Myocyte (in vitro differentiated cells): ENCODE measurements at regions not wholly inside any gene's neighbourhood (a gene's known extent, or its start where the extent isn't known, plus 50 kb on each side); places are given as distances from the start of the nearest gene placed in this dataset.
A peak's percentile ranks its signal among the peaks of the same experiment; 100 is the strongest.

ENCODE experiments used
- DNase-seq: peaks from one replicate; pipeline ENCODE4 v3.0.0-alpha.2; 2012; ENCODE audit warnings: low read depth

- DNase-seq: no peak
These were observed 266.9 kb upstream of the ATP2B1 start for GRCh38 chr12:89975574-89975973.

DNA sequence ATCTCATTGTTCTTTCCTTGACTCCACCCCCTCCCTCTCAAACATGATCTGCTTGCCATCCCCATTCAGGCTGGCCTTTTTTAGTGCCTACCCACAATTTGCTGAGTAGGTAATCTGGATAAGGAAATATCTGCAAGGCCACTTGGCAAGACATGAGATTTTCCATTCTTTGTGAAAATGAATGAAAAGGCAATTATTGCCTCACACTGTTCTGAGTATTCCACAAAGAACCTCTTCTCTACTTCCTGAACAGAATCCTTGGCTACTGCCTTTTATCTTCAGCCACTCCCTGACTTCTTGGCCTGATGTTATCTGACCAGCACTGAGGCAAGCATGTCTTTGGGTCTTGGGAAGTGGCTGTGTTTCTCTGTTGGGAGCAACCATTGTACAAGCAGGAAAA is 263.2 kb upstream of the ATP2B1 start:
- no peak for DNase-seq

DNA sequence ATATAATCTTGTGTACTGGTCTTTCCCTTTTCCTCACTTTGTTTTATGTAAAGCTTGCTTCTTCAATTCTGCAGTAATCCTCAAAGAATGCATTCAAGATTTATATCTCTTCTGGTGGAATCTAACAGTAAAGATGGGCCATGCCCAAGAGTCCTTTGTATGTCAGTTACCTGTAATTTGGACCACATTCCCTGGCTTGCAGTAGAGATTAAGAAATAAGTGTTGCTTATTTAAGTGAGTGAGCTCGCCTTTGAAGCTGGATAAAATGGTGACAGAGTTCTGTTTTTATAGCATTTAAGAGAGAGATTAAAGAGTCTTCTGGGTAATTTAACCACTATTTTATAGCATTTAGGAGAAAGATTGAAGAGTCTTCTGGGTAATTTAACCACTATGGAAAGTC is 262.1 kb upstream of the ATP2B1 start:
- no peak for DNase-seq

DNA sequence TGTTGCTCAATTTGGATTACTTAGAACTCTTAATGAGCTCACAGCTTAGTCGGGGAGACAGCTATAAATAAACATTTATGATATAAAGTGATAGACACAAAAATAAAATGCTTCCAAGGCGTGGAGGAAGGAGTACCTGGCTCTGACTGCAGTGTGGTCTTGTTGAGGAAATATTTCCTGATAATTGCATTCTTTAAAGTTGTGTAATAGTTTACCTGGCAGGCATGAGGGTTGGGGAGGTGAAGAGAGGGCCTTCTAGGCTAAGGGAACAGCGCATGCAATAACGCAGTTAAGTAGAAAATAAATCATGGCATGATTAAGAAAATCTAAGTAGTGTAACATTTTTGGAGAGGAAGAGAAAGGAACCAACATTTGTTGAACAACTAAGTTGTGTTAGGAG is 260.5 kb upstream of the ATP2B1 start:
- DNase-seq: no peak

GRCh38 chr12:89968151-89968700 is 259.6 kb upstream of the ATP2B1 start:
- no peak for DNase-seq

- DNase-seq: no peak
These were observed 258.0 kb upstream of the ATP2B1 start for GRCh38 chr12:89966495-89967240.

GRCh38 chr12:89965993-89966392 is 257.4 kb upstream of the ATP2B1 start:
- DNase-seq: no peak

DNA sequence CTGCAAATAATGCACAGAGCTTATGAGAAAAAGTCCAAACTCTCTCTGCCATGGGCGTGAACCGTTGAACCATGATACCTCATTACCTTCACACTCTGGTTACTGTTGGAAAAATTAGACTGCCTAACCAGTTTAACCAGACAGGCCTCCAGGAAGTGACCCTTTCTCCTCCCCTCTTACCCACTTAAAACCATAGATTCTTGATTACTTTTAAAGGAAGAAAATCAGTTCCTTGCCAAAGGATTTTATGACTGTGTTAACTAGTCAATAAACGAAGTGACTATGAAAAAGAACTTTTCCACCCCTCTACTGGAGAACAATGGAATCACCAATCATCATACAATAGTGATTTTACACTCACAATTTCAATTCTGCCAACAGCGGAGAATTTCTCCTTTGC is 254.0 kb upstream of the ATP2B1 start:
- no peak for DNase-seq

- no peak for DNase-seq
These were observed 252.2 kb upstream of the ATP2B1 start for GRCh38 chr12:89960607-89961394.

GRCh38 chr12:89960011-89960507 is 251.4 kb upstream of the ATP2B1 start:
- no peak for DNase-seq

GRCh38 chr12:89959179-89959578 is 250.5 kb upstream of the ATP2B1 start:
- DNase-seq: no peak

GRCh38 chr12:89954259-89954658 is 245.6 kb upstream of the ATP2B1 start:
- DNase-seq: no peak

DNA sequence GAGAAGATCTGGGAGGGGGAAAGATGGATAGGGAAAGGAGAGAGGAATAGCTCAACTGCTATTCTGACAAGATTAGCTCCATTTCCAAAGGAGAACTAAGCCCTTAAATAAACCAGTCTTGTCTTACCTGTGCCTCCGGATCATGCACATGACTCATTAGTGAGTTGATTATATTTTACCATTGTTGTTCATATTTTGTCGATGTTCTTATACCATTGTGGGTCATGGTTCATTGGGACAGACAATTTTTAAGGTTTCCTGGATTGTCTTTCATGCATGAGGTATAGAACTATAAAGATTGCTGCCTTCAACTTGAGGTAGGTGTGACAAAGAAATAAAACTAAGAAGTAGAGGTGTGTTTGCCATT is 243.0 kb upstream of the ATP2B1 start:
- no peak for DNase-seq

DNA sequence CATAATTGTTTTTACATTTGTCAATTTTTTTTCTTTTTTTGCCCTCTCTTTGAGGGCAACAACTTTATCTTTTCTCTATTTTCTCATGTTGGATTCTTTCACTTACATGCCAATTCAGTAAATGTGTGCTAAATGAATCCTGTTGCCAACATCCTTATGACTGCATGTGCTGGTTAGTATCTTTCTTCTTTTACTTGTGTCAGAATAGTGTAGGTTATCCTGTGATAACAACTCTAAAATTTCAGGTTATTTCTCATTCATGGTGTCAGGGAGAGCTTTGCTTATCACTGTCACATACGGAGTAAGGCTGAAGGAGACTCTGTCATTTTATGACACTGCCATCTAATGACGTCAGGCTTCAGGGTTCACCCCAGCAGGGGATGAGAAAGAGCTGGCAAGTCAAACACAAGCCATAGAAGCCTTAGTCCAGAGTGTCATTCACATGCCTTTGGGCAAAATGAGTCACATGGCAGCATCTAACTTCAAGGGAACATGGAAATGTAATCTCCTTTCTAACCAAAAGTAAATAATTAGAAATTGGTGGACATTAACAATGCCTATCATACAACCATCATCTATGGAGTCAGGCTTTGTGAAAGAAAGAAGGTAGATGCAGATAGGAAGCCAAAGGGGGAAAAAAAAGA is 242.5 kb upstream of the ATP2B1 start:
- DNase-seq: peak; percentile 54

DNA sequence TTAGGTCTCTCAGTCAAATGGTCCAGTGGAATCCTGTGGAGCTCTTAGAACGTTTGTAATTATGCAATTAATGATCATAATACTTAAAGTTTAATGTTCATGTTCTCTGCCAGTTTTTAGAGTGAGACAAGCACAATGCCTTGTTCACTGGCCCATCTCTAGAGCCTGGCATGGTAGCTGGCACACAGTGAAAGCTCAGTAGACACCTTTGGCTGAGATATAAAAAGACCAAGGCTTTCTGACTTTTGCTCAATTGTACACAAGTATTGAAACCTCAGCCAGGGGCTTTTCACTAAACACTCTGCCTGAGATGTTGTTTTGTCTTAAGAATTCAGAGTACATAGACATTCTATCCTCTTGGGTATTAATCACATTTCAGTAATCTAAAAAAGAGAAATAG is 241.8 kb upstream of the ATP2B1 start:
- DNase-seq: no peak

DNA sequence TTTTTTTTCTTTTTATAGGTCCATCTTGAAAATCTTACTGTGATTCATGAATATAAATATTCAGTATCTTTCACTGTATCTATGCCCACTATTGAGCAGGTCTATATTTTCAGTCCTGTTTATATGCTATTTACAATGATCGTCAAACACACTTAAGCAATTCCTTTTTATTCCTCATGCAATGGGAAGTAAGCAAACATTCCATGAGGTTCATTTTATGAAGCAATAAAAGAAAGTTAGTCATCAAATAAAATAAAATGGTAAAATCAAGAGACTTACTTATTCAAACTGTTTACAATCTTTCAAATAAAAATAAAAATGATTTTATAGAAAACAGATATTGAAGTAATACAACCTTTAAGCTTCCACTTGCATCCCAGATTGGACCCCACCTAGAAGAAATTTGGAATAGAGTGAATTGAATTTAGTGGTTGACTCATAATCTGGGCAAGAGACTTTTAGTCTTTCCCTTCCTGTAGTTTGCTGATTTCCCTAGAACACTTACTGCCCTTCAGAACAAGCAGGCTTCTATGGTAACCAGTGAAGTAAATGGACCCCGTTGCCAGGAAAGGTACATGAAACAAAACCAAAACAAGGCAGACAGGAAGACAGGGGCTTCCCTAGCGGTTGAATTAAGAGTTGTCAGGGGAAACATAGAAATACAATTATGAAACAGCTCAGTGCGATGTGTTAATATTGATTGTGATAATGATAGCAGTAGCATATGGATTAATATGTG is 241.0 kb upstream of the ATP2B1 start:
- DNase-seq: peak; percentile 54

DNA sequence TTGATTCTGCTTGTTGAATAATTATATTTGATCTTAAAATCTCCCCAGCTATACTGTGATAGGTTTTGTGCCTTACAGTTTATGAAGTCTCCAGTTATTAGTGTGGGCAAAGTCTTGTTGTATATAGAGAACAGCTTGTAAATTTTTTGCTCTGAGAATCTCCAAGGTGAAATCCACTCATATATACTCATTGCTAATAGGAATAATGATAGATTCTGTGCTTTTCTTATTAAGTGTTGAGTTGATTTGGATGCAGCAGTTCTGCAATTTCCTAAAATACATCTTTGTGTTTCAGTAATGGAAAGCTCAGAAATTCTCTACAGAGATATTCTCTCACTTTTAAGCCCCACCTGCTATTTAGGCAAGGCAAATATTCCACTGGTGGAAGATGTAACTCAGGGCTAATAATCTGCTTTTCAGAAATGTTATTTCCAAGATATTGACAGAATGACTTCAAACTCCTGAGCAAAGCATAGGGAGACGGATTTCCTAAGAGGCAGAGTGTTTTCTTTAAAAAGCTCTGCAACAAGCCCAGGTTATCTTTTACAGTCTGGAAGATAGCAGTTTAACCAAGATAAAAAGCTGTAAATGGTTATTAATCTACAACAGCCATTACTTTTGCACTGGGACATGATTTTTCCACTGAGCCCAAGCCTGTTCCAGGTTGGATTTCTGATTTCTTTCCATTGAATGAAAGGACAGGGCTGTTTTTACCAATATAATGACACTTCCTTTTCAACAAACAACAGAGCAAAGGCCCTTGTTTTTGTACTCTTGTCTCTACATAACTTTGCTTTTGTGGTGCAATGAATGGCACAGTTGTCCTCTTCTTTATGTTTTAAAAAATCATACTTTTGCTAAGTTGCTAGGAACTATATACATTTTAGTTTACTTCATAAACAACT is 239.9 kb upstream of the ATP2B1 start:
- DNase-seq: no peak

GRCh38 chr12:89947437-89948270 is 239.0 kb upstream of the ATP2B1 start:
- DNase-seq: peak; percentile 61

DNA sequence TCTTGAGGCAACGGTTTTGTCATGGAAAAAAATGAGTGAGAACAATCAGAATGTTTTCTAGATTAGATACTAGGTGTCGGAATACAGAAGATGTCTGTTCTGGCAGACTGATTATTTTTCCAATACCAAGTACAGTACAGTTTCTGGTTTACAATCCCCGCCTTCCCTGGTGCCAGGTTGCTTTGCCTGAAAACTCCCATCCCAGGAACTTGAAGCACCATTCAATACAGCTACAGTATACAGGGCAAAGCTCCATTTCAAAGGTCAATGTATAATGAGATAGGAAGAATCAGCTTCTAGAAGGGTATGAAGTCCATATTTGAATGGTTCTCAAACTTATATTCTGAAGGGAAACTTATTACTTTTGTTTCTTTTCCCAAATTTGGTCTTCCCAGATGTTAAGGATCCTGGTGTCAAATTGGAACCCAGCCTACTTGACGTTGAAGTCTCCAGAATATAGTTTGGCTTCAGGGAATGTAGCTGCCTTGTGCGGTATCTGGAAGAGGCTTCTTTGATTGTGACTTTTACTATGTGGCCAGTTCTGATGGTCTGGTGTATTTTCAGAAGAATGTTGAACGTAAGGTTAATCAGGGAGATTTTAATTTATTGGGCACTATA is 238.0 kb upstream of the ATP2B1 start:
- DNase-seq: no peak
